ENCODE measurements at regions not wholly inside any gene's neighbourhood (a gene's known extent, or its start where the extent isn't known, plus 50 kb on each side); places are given as distances from the start of the nearest gene placed in this dataset.
A peak's percentile ranks its signal among the peaks of the same experiment; 100 is the strongest.

GRCh38 chr13:64551755-64552154 lies 2678.4 kb downstream of the PCDH9 start:
- Mint-ChIP-seq H3K9me3 (peaks cover 15% of the 10 kb centered on the region), H3K36me3 (ENCODE audit: low read depth) (no peaks in the 10 kb centered on the region), H3K27ac (no peak overlapping the region), H3K4me1 (no peaks in the 10 kb centered on the region), H3K4me3 (no peak overlapping the region), H3K27me3 (no peaks in the 10 kb centered on the region)
- ATAC-seq (no peak), DNase-seq (no peak)

- no peak for DNase-seq
- no peak overlapping the region for H3K27ac Mint-ChIP-seq
- no peak for ATAC-seq
- H3K36me3 Mint-ChIP-seq (ENCODE audit: low read depth), result no peaks in the 10 kb centered on the region
- H3K4me1 Mint-ChIP-seq, result no peaks in the 10 kb centered on the region
- peaks cover 12% of the 10 kb centered on the region for H3K9me3 Mint-ChIP-seq
- H3K4me3 Mint-ChIP-seq, result no peak overlapping the region
- H3K27me3 Mint-ChIP-seq, result no peaks in the 10 kb centered on the region
Observed at GRCh38 chr13:64546371-64546770, 2683.8 kb downstream of the PCDH9 start.

GRCh38 chr13:64540976-64541375 lies 2689.2 kb downstream of the PCDH9 start:
- no peaks in the 10 kb centered on the region for H3K36me3 Mint-ChIP-seq (ENCODE audit: low read depth)
- DNase-seq (no peak), ATAC-seq (no peak)
- no peaks in the 10 kb centered on the region for H3K27me3 Mint-ChIP-seq
- no peak overlapping the region for H3K27ac Mint-ChIP-seq
- H3K4me3 Mint-ChIP-seq, result no peak overlapping the region
- no peaks in the 10 kb centered on the region for H3K4me1 Mint-ChIP-seq
- H3K9me3 Mint-ChIP-seq, result peaks cover 5% of the 10 kb centered on the region

- no peak overlapping the region for H3K4me3 Mint-ChIP-seq
- no peaks in the 10 kb centered on the region for H3K27me3 Mint-ChIP-seq
- DNase-seq (no peak), ATAC-seq (no peak)
- no peaks in the 10 kb centered on the region for H3K4me1 Mint-ChIP-seq
- H3K27ac Mint-ChIP-seq, result no peak overlapping the region
- H3K9me3 Mint-ChIP-seq, result no peaks in the 10 kb centered on the region
- H3K36me3 Mint-ChIP-seq (ENCODE audit: low read depth), result no peaks in the 10 kb centered on the region
Observed at GRCh38 chr13:64540468-64540867, 2689.7 kb downstream of the PCDH9 start.

GRCh38 chr13:64538711-64539110 lies 2691.4 kb downstream of the PCDH9 start:
- DNase-seq, result no peak
- H3K4me1 Mint-ChIP-seq, result no peaks in the 10 kb centered on the region
- H3K27me3 Mint-ChIP-seq, result no peaks in the 10 kb centered on the region
- ATAC-seq, result no peak
- H3K27ac Mint-ChIP-seq, result no peak overlapping the region
- H3K36me3 Mint-ChIP-seq (ENCODE audit: low read depth), result no peaks in the 10 kb centered on the region
- no peak overlapping the region for H3K4me3 Mint-ChIP-seq
- no peaks in the 10 kb centered on the region for H3K9me3 Mint-ChIP-seq

- DNase-seq, result no peak
- no peak for ATAC-seq
- no peak overlapping the region for H3K27ac Mint-ChIP-seq
- H3K4me1 Mint-ChIP-seq, result no peaks in the 10 kb centered on the region
- no peaks in the 10 kb centered on the region for H3K36me3 Mint-ChIP-seq (ENCODE audit: low read depth)
- H3K27me3 Mint-ChIP-seq, result no peaks in the 10 kb centered on the region
- no peaks in the 10 kb centered on the region for H3K9me3 Mint-ChIP-seq
- no peak overlapping the region for H3K4me3 Mint-ChIP-seq
Observed at GRCh38 chr13:64534302-64534701, 2695.8 kb downstream of the PCDH9 start.

- DNase-seq, result no peak
- H3K36me3 Mint-ChIP-seq (ENCODE audit: low read depth), result no peaks in the 10 kb centered on the region
- ATAC-seq, result no peak
- H3K4me3 Mint-ChIP-seq, result no peak overlapping the region
- no peaks in the 10 kb centered on the region for H3K9me3 Mint-ChIP-seq
- H3K27ac Mint-ChIP-seq, result no peak overlapping the region
- no peaks in the 10 kb centered on the region for H3K27me3 Mint-ChIP-seq
- no peaks in the 10 kb centered on the region for H3K4me1 Mint-ChIP-seq
Observed at GRCh38 chr13:64531400-64531799, 2698.7 kb downstream of the PCDH9 start.

- H3K36me3 Mint-ChIP-seq (ENCODE audit: low read depth), result no peaks in the 10 kb centered on the region
- no peaks in the 10 kb centered on the region for H3K27me3 Mint-ChIP-seq
- DNase-seq, result peak; percentile 3
- no peaks in the 10 kb centered on the region for H3K9me3 Mint-ChIP-seq
- H3K27ac Mint-ChIP-seq, result no peak overlapping the region
- H3K4me3 Mint-ChIP-seq, result no peak overlapping the region
- no peak for ATAC-seq
- no peaks in the 10 kb centered on the region for H3K4me1 Mint-ChIP-seq
Observed at GRCh38 chr13:64529874-64530485, 2700.2 kb downstream of the PCDH9 start.

- Mint-ChIP-seq H3K27me3 (no peaks in the 10 kb centered on the region), H3K27ac (no peak overlapping the region), H3K4me1 (no peaks in the 10 kb centered on the region), H3K4me3 (no peak overlapping the region), H3K36me3 (ENCODE audit: low read depth) (no peaks in the 10 kb centered on the region), H3K9me3 (no peaks in the 10 kb centered on the region)
- no peak for DNase-seq
- no peak for ATAC-seq
Observed at GRCh38 chr13:64528838-64529237, 2701.3 kb downstream of the PCDH9 start.

- Mint-ChIP-seq H3K9me3 (peaks cover 4% of the 10 kb centered on the region), H3K4me1 (no peaks in the 10 kb centered on the region), H3K27me3 (no peaks in the 10 kb centered on the region), H3K27ac (no peak overlapping the region), H3K4me3 (no peak overlapping the region), H3K36me3 (ENCODE audit: low read depth) (no peaks in the 10 kb centered on the region)
- DNase-seq (no peak), ATAC-seq (no peak)
Observed at GRCh38 chr13:64527561-64527960, 2702.6 kb downstream of the PCDH9 start.

GRCh38 chr13:64525687-64526086 lies 2704.4 kb downstream of the PCDH9 start:
- Mint-ChIP-seq H3K4me1 (no peaks in the 10 kb centered on the region), H3K27ac (no peak overlapping the region), H3K36me3 (ENCODE audit: low read depth) (no peaks in the 10 kb centered on the region), H3K9me3 (peaks cover 9% of the 10 kb centered on the region), H3K27me3 (no peaks in the 10 kb centered on the region), H3K4me3 (no peak overlapping the region)
- ATAC-seq (no peak), DNase-seq (no peak)

GRCh38 chr13:64510747-64511146 lies 2719.4 kb downstream of the PCDH9 start:
- ATAC-seq (no peak), DNase-seq (no peak)
- Mint-ChIP-seq H3K36me3 (ENCODE audit: low read depth) (no peaks in the 10 kb centered on the region), H3K9me3 (peaks cover 15% of the 10 kb centered on the region), H3K4me1 (no peaks in the 10 kb centered on the region), H3K27ac (no peak overlapping the region), H3K4me3 (no peak overlapping the region), H3K27me3 (no peaks in the 10 kb centered on the region)

GRCh38 chr13:64506246-64506645 lies 2723.9 kb downstream of the PCDH9 start:
- Mint-ChIP-seq H3K27me3 (no peaks in the 10 kb centered on the region), H3K27ac (no peak overlapping the region), H3K4me1 (no peaks in the 10 kb centered on the region), H3K4me3 (no peak overlapping the region), H3K9me3 (peaks cover 29% of the 10 kb centered on the region), H3K36me3 (ENCODE audit: low read depth) (no peaks in the 10 kb centered on the region)
- ATAC-seq (no peak), DNase-seq (no peak)

GRCh38 chr13:64505336-64505910 lies 2724.7 kb downstream of the PCDH9 start:
- DNase-seq, result no peak
- ATAC-seq, result no peak
- no peaks in the 10 kb centered on the region for H3K36me3 Mint-ChIP-seq (ENCODE audit: low read depth)
- H3K27ac Mint-ChIP-seq, result no peak overlapping the region
- H3K4me3 Mint-ChIP-seq, result no peak overlapping the region
- H3K27me3 Mint-ChIP-seq, result no peaks in the 10 kb centered on the region
- H3K9me3 Mint-ChIP-seq, result peaks cover 29% of the 10 kb centered on the region
- H3K4me1 Mint-ChIP-seq, result no peaks in the 10 kb centered on the region

- Mint-ChIP-seq H3K9me3 (peaks cover 16% of the 10 kb centered on the region), H3K36me3 (ENCODE audit: low read depth) (no peaks in the 10 kb centered on the region), H3K27me3 (no peaks in the 10 kb centered on the region), H3K4me1 (no peaks in the 10 kb centered on the region), H3K4me3 (no peak overlapping the region), H3K27ac (no peak overlapping the region)
- DNase-seq, result no peak
- no peak for ATAC-seq
Observed at GRCh38 chr13:64488731-64489130, 2741.4 kb downstream of the PCDH9 start.

GRCh38 chr13:64482373-64482772 lies 2747.8 kb downstream of the PCDH9 start:
- Mint-ChIP-seq H3K4me3 (no peak overlapping the region), H3K36me3 (ENCODE audit: low read depth) (no peaks in the 10 kb centered on the region), H3K27me3 (no peaks in the 10 kb centered on the region), H3K4me1 (no peaks in the 10 kb centered on the region), H3K9me3 (peaks cover 10% of the 10 kb centered on the region), H3K27ac (no peak overlapping the region)
- DNase-seq, result no peak
- ATAC-seq, result no peak
